ENCODE measurements at regions not wholly inside any gene's neighbourhood (a gene's known extent, or its start where the extent isn't known, plus 50 kb on each side); places are given as distances from the start of the nearest gene placed in this dataset. TPM values are rescaled to one million over a fixed set of nuclear protein-coding genes. Genes with fewer than 3 reads are reported as not detected.

Small RNA genes lying in the stretch of these regions (small RNA-seq; reads per million reads assigned to genes)
- not detected for gene AC008740.2 (ENCODE audit: low read depth)

Measured in mesenchymal stem cell (in vitro differentiated cells and primary cell).